Natural killer cell (primary cell): ENCODE measurements at regions not wholly inside any gene's neighbourhood (a gene's known extent, or its start where the extent isn't known, plus 50 kb on each side); places are given as distances from the start of the nearest gene placed in this dataset.

ENCODE experiments used
- ATAC-seq, 3 donors: fragments of 150-1000 bp in 2 of 3; fragments of 200-7000 bp in 1 of 3; cut with Tn5 transposase; 1 replicate in 1 of 3; 2 replicates in 2 of 3; pipeline ENCODE4 v1.10.0; 2021; ENCODE audit warnings: mild to moderate bottlenecking in 2 of 3, moderate library complexity in 2 of 3
- DNase-seq, 2 donors: peaks; one replicate each; pipeline versions ENCODE4 v3.0.0 to v3.0.0-alpha.2; 2013 to 2021; ENCODE audit warnings: mixed read lengths in 1 of 2
- H3K27ac ChIP-seq: one replicate; pipeline ENCODE4 v1.5.1; 2013; ENCODE audit warnings: mild to moderate bottlenecking, low read length
- H3K27me3 ChIP-seq: one replicate; pipeline ENCODE4 v1.6.1; 2013; ENCODE audit warnings: low read length; ENCODE audit not compliant: control insufficient read depth, insufficient read depth
- H3K36me3 ChIP-seq: one replicate; pipeline ENCODE4 v1.6.1; 2013; ENCODE audit warnings: low read length; ENCODE audit not compliant: control insufficient read depth, insufficient read depth
- H3K4me1 ChIP-seq: one replicate; pipeline ENCODE4 v1.6.1; 2013; ENCODE audit warnings: low read length; ENCODE audit not compliant: control insufficient read depth, insufficient read depth
- H3K4me3 ChIP-seq: one replicate; pipeline ENCODE4 v1.5.1; 2013; ENCODE audit warnings: low read length
- H3K9me3 ChIP-seq: one replicate; pipeline ENCODE4 v1.6.1; 2013; ENCODE audit warnings: low read length; ENCODE audit not compliant: control insufficient read depth, insufficient read depth
- H3K27ac Mint-ChIP-seq, 2 donors: one replicate each; pipeline ENCODE4 v1.8.0; 2022; ENCODE audit warnings: mild to moderate bottlenecking in 2 of 2, mixed read lengths in 2 of 2, moderate library complexity in 1 of 2
- H3K27me3 Mint-ChIP-seq, 2 donors: one replicate each; pipeline ENCODE4 v1.8.0; 2022; ENCODE audit warnings: low read depth in 2 of 2, mixed read lengths in 2 of 2
- H3K36me3 Mint-ChIP-seq: one replicate; pipeline ENCODE4 v1.8.0; 2022; ENCODE audit warnings: mixed read lengths
- H3K4me1 Mint-ChIP-seq, 2 donors: one replicate each; pipeline ENCODE4 v1.8.0; 2022; ENCODE audit warnings: mixed read lengths in 2 of 2
- H3K4me3 Mint-ChIP-seq: one replicate; pipeline ENCODE4 v1.8.0; 2022; ENCODE audit warnings: mild to moderate bottlenecking, moderate library complexity, mixed read lengths
- H3K9me3 Mint-ChIP-seq, 2 donors: one replicate each; pipeline ENCODE4 v1.8.0; 2022; ENCODE audit warnings: mixed read lengths in 2 of 2
- CTCF ChIP-seq: fragments of 200-600 bp; IDR thresholded peaks from one replicate; pipeline ENCODE4 v1.8.0; 2022; ENCODE audit warnings: antibody characterized with exemption
- WGBS: methylation state at CpG from one replicate; pipeline ENCODE4 v1.1.7; 2013; ENCODE audit warnings: missing lambda C conversion rate; ENCODE audit not compliant: insufficient coverage; 5-methylcytosine and 5-hydroxymethylcytosine counted together
- intact Hi-C: fragments of 100-400 bp; cut with micrococcal nuclease; formaldehyde crosslinking; loops from one replicate; pipeline ENCODE4 v1.14.2; 2022

GRCh38 chr10:59560990-59561389 lies 148.7 kb downstream of the SLC16A9 start:
- Mint-ChIP-seq H3K4me1 (no peaks in the 10 kb centered on the region), H3K36me3 (no peaks in the 10 kb centered on the region), H3K9me3 (peaks cover 3% of the 10 kb centered on the region in 2 donors), H3K27ac (no peak overlapping the region), H3K4me3 (no peak overlapping the region), H3K27me3 (no peaks in the 10 kb centered on the region)
- no peak for TF ChIP-seq CTCF
- H3K27me3 ChIP-seq: no peaks in the 10 kb centered on the region
- H3K4me3 ChIP-seq: no peak overlapping the region
- H3K9me3 ChIP-seq: no peaks in the 10 kb centered on the region
- no peaks in the 10 kb centered on the region for H3K36me3 ChIP-seq
- ATAC-seq (no peak), DNase-seq (no peak)
- H3K4me1 ChIP-seq: no peaks in the 10 kb centered on the region
- intact Hi-C loops: no loop called here
- 93% methylated on average over 2 of the region's 2 CpGs for WGBS
- H3K27ac ChIP-seq: no peak overlapping the region

- intact Hi-C loops: no loop called here
- DNase-seq (no peak), ATAC-seq (no peak)
- Histone ChIP-seq H3K27me3 (no peaks in the 10 kb centered on the region), H3K27ac (no peak overlapping the region), H3K36me3 (no peaks in the 10 kb centered on the region), H3K4me1 (no peaks in the 10 kb centered on the region), H3K4me3 (no peak overlapping the region), H3K9me3 (no peaks in the 10 kb centered on the region)
- no peaks in the 10 kb centered on the region for H3K4me1 Mint-ChIP-seq
- no peak for TF ChIP-seq CTCF
- H3K27me3 Mint-ChIP-seq: no peaks in the 10 kb centered on the region
- H3K27ac Mint-ChIP-seq: no peak overlapping the region
- no peak overlapping the region for H3K4me3 Mint-ChIP-seq
- peaks cover 3% of the 10 kb centered on the region in 2 donors for H3K9me3 Mint-ChIP-seq
- 70% methylated on average over 1 of the region's 2 CpGs for WGBS
- H3K36me3 Mint-ChIP-seq: no peaks in the 10 kb centered on the region
Observed at GRCh38 chr10:59560161-59560560, 149.5 kb downstream of the SLC16A9 start.

GRCh38 chr10:59558066-59558465 lies 151.6 kb downstream of the SLC16A9 start:
- Histone ChIP-seq H3K4me3 (no peak overlapping the region), H3K27me3 (no peaks in the 10 kb centered on the region), H3K36me3 (no peaks in the 10 kb centered on the region), H3K9me3 (no peaks in the 10 kb centered on the region), H3K27ac (no peak overlapping the region), H3K4me1 (no peaks in the 10 kb centered on the region)
- peaks cover 3 to 5% of the 10 kb centered on the region in 2 donors for H3K9me3 Mint-ChIP-seq
- ATAC-seq: no peak
- H3K36me3 Mint-ChIP-seq: no peaks in the 10 kb centered on the region
- DNase-seq: no peak
- intact Hi-C loops: no loop called here
- 80% methylated on average over 4 of the region's 4 CpGs for WGBS
- H3K27ac Mint-ChIP-seq: no peak overlapping the region
- H3K27me3 Mint-ChIP-seq: no peaks in the 10 kb centered on the region
- TF ChIP-seq CTCF: no peak
- H3K4me1 Mint-ChIP-seq: no peaks in the 10 kb centered on the region
- no peak overlapping the region for H3K4me3 Mint-ChIP-seq

- Histone ChIP-seq H3K4me3 (no peak overlapping the region), H3K27ac (no peak overlapping the region), H3K27me3 (no peaks in the 10 kb centered on the region), H3K9me3 (no peaks in the 10 kb centered on the region), H3K36me3 (no peaks in the 10 kb centered on the region), H3K4me1 (no peaks in the 10 kb centered on the region)
- intact Hi-C loops: no loop called here
- Mint-ChIP-seq H3K9me3 (peaks cover 3 to 5% of the 10 kb centered on the region in 2 donors), H3K4me3 (no peak overlapping the region), H3K27ac (no peak overlapping the region), H3K36me3 (no peaks in the 10 kb centered on the region), H3K4me1 (no peaks in the 10 kb centered on the region), H3K27me3 (no peaks in the 10 kb centered on the region)
- TF ChIP-seq CTCF: no peak
- DNase-seq: no peak
- WGBS: 47% methylated on average over 3 of the region's 3 CpGs
- ATAC-seq: no peak
Observed at GRCh38 chr10:59557642-59558041, 152.0 kb downstream of the SLC16A9 start.
